GM12878 (cell line): ENCODE measurements at regions not wholly inside any gene's neighbourhood (a gene's known extent, or its start where the extent isn't known, plus 50 kb on each side); places are given as distances from the start of the nearest gene placed in this dataset.

ENCODE experiments used
- ATAC-seq: fragments of 200-7000 bp; cut with Tn5 transposase; 3 replicates; pipeline ENCODE4 v1.9.1; 2020; ENCODE audit warnings: mild to moderate bottlenecking, moderate library complexity
- BruUV-seq: library from RNA; stranded (reverse); fragments of 400-500 nt; replicated peaks from 2 replicates; lab custom pipeline; 2021; lab: Mats Ljungman, UMichigan
- CTCF ChIA-PET: fragments of 300-600 bp; sonication (Branson Sonifier 250); formaldehyde crosslinking; extraction: SDS; loops from one replicate; lab custom pipeline; 2021; ENCODE audit warnings: inconsistent platforms; lab: Yijun Ruan, JAX
- POLR2A ChIA-PET: fragments of 350-600 bp; formaldehyde crosslinking; extraction: SDS; loops from one replicate; lab custom pipeline; 2021; ENCODE audit warnings: inconsistent platforms; lab: Charles Lee
- RAD21 ChIA-PET: fragments of 300-600 bp; sonication (Branson Sonifier 250); formaldehyde crosslinking; loops from one replicate; lab custom pipeline; 2023; ENCODE audit warnings: antibody characterized with exemption; ENCODE audit not compliant: unreplicated experiment; lab: Charles Lee
- SMC1A ChIA-PET: fragments of 300-600 bp; sonication (Branson Sonifier 250); formaldehyde crosslinking; loops from one replicate; lab custom pipeline; 2023; ENCODE audit not compliant: unreplicated experiment, uncharacterized antibody; lab: Charles Lee
- DNase-seq: peaks from one replicate; pipeline ENCODE4 v3.0.0-alpha.2; 2011; ENCODE audit warnings: low read depth, low spot score
- FAIRE-seq: peaks from 3 replicates; lab custom pipeline; 2011; peaks lifted over from hg19 to GRCh38; lab: Jason Lieb, UNC
- H2AFZ ChIP-seq: 2 replicates; pipeline ENCODE4 v1.6.0; 2011; ENCODE audit warnings: low read depth, low read length, control low read depth; ENCODE audit not compliant: control insufficient read depth
- H3K27ac ChIP-seq: 2 replicates; pipeline ENCODE4 v1.5.1; 2011; ENCODE audit warnings: control low read depth; ENCODE audit not compliant: control insufficient read depth, insufficient read depth
- H3K27me3 ChIP-seq, 2 experiments: replicated peaks in 1 of 2; 2 replicates each; pipeline versions ENCODE4 v1.6.0 to v1.6.1; 2011; ENCODE audit warnings: low read length in 1 of 2; ENCODE audit not compliant: control insufficient read depth in 2 of 2, insufficient read depth in 2 of 2
- H3K36me3 ChIP-seq, 2 experiments: 2 replicates each; pipeline ENCODE4 v1.5.1; 2011; ENCODE audit warnings: low read length in 1 of 2; ENCODE audit not compliant: control insufficient read depth in 2 of 2, insufficient read depth in 2 of 2
- H3K4me1 ChIP-seq: 2 replicates; pipeline ENCODE4 v1.6.1; 2011; ENCODE audit warnings: mild to moderate bottlenecking, low read length, moderate library complexity, mixed read lengths; ENCODE audit not compliant: control insufficient read depth, insufficient read depth
- H3K4me2 ChIP-seq: 2 replicates; pipeline ENCODE4 v1.6.0; 2011; ENCODE audit warnings: control low read depth; ENCODE audit not compliant: control insufficient read depth, insufficient read depth
- H3K4me3 ChIP-seq: fragments of 200-600 bp; sonication (generic); 2 replicates; pipeline ENCODE4 v1.5.1; 2016
- H3K79me2 ChIP-seq: 2 replicates; pipeline ENCODE4 v1.6.0; 2011; ENCODE audit warnings: low read length; ENCODE audit not compliant: control insufficient read depth, insufficient read depth
- H3K9ac ChIP-seq: 2 replicates; pipeline ENCODE4 v1.8.0; 2011; ENCODE audit warnings: low read length, control low read depth, mixed read lengths; ENCODE audit not compliant: control insufficient read depth, insufficient read depth
- H3K9me3 ChIP-seq: replicated peaks from 3 replicates; pipeline ENCODE4 v1.5.1; 2011; ENCODE audit warnings: mild to moderate bottlenecking, low read length; ENCODE audit not compliant: control insufficient read depth, insufficient read depth
- H4K20me1 ChIP-seq: 2 replicates; pipeline ENCODE4 v1.6.0; 2011; ENCODE audit not compliant: control insufficient read depth, insufficient read depth
- ATF7 ChIP-seq: fragments of 450-650 bp; IDR thresholded peaks from 2 replicates; pipeline ENCODE4 v1.6.1; 2016; ENCODE audit warnings: low read depth, mild to moderate bottlenecking
- BACH1 ChIP-seq: fragments of 450-650 bp; IDR thresholded peaks from 2 replicates; pipeline ENCODE4 v1.6.1; 2017; ENCODE audit warnings: mild to moderate bottlenecking, borderline replicate concordance
- CBX3 ChIP-seq: fragments of 200-600 bp; sonication (generic); IDR thresholded peaks from 2 replicates; pipeline ENCODE4 v1.6.1; 2016; ENCODE audit warnings: low read depth, borderline replicate concordance
- CEBPB ChIP-seq, 2 experiments: fragments of 150-350 bp in 1 of 2; IDR thresholded peaks; 2 replicates each; pipeline ENCODE4 v1.6.1; 2012 to 2014; ENCODE audit warnings: low read depth in 2 of 2, low read length in 2 of 2, borderline replicate concordance in 1 of 2, inconsistent platforms in 1 of 2
- CHD2 ChIP-seq: IDR thresholded peaks from 2 replicates; pipeline ENCODE4 v1.6.1; 2011; ENCODE audit warnings: low read depth, low read length, improper control_type of control experiment, borderline replicate concordance
- IKZF1 ChIP-seq: fragments of 450-650 bp; conservative IDR thresholded peaks from 2 replicates; pipeline ENCODE4 v1.6.1; 2017; ENCODE audit warnings: antibody characterized with exemption, mild to moderate bottlenecking
- IRF4 ChIP-seq: IDR thresholded peaks from 2 replicates; pipeline ENCODE4 v1.6.1; 2011; ENCODE audit warnings: low read depth, low read length
- IRF5 ChIP-seq: fragments of 450-650 bp; IDR thresholded peaks from 2 replicates; pipeline ENCODE4 v1.6.1; 2017; ENCODE audit warnings: borderline replicate concordance
- JUND ChIP-seq: IDR thresholded peaks from 2 replicates; pipeline ENCODE4 v1.6.1; 2012; ENCODE audit warnings: low read depth, mild to moderate bottlenecking, low read length, improper control_type of control experiment, moderate library complexity
- MYC ChIP-seq: IDR thresholded peaks from 2 replicates; pipeline ENCODE4 v1.6.1; 2011; ENCODE audit warnings: mild to moderate bottlenecking, low read length, moderate library complexity, inconsistent platforms; ENCODE audit not compliant: insufficient read depth, insufficient replicate concordance, insufficient read length, severe bottlenecking
- NFIC ChIP-seq: IDR thresholded peaks from 2 replicates; pipeline ENCODE4 v1.6.1; 2012; ENCODE audit warnings: low read depth, mild to moderate bottlenecking, inconsistent platforms, low read length, moderate library complexity
- SMAD1 ChIP-seq: fragments of 450-650 bp; IDR thresholded peaks from 2 replicates; pipeline ENCODE4 v1.6.1; 2018; ENCODE audit warnings: mild to moderate bottlenecking, low read depth; ENCODE audit not compliant: partially characterized antibody
- SMC3 ChIP-seq: IDR thresholded peaks from 2 replicates; pipeline ENCODE4 v1.6.1; 2011; ENCODE audit warnings: low read length, improper control_type of control experiment, borderline replicate concordance
- SUZ12 ChIP-seq: fragments of 200-600 bp; sonication (generic); IDR thresholded peaks from one replicate; pipeline ENCODE4 v1.6.1; 2018; ENCODE audit warnings: antibody characterized with exemption, mild to moderate bottlenecking; ENCODE audit not compliant: unreplicated experiment
- ZSCAN29 ChIP-seq: fragments of 450-650 bp; IDR thresholded peaks from 2 replicates; pipeline ENCODE4 v1.6.1; 2017; ENCODE audit warnings: mild to moderate bottlenecking, moderate library complexity
- WGBS: methylation state at CpG from one replicate; pipeline ENCODE4 v1.1.6; 2016; ENCODE audit warnings: low lambda C conversion rate; ENCODE audit not compliant: insufficient replicate concordance, insufficient coverage; ENCODE audit errors: missing lambda C conversion rate; 5-methylcytosine and 5-hydroxymethylcytosine counted together
- in situ Hi-C: fragments of 300-500 bp; cut with MboI; formaldehyde crosslinking; loops from 9 replicates; pipeline ENCODE4 v1.14.3; 2018; ENCODE audit warnings: mixed read lengths
- intact Hi-C: fragments of 100-400 bp; cut with micrococcal nuclease; formaldehyde crosslinking; loops from one replicate; pipeline ENCODE4 v1.14.2; 2022; ENCODE audit not compliant: unreplicated experiment

- CTCF ChIA-PET: no interaction called here
- Histone ChIP-seq H3K9ac (no peak overlapping the region), H4K20me1 (no peaks in the 10 kb centered on the region), H3K79me2 (no peaks in the 10 kb centered on the region), H3K27me3 (no peaks in the 10 kb centered on the region; a peak in 1 of 4 replicates), H3K36me3 (no peaks in the 10 kb centered on the region), H3K9me3 (no peaks in the 10 kb centered on the region), H3K27ac (no peak overlapping the region), H3K4me3 (no peak overlapping the region), H3K4me2 (no peak overlapping the region), H2AFZ (no peak overlapping the region), H3K4me1 (no peaks in the 10 kb centered on the region)
- no peak for DNase-seq
- no peak for ATAC-seq
- POLR2A ChIA-PET: no interaction called here
- SMC1A ChIA-PET: interaction anchor here (1.0 kb wide), 1 partner anchor 16 kb away, joined by 3 read pairs; no protein-coding TSS in a partner anchor
- no peak for FAIRE-seq
- RAD21 ChIA-PET: no interaction called here
- 6% methylated on average over 7 of the region's 7 CpGs for WGBS
- in situ Hi-C loops (no loop called here), intact Hi-C loops (no loop called here)
- TF ChIP-seq MYC (no peak), ZSCAN29 (no peak), SMC3 (no peak), CBX3 (no peak), BACH1 (no peak), JUND (no peak), IKZF1 (no peak), SMAD1 (no peak), IRF4 (no peak), NFIC (no peak), CHD2 (no peak), SUZ12 (no peak), IRF5 (no peak), ATF7 (no peak), CEBPB (IDR thresholded peaks at IDR 0.05; ENCODE audit: borderline replicate concordance in 1 of 2, low read depth in 2 of 2, low read length in 2 of 2) (no peak)
- BruUV-seq: no TSS peak
These were observed 96.7 kb upstream of the CDH20 start for GRCh38 chr18:61236356-61237057.
